HEK293 (cell line): ENCODE measurements at regions not wholly inside any gene's neighbourhood (a gene's known extent, or its start where the extent isn't known, plus 50 kb on each side); places are given as distances from the start of the nearest gene placed in this dataset.

Experiments used
- CTCF ChIA-PET: fragments of 350-600 bp; formaldehyde crosslinking; extraction: SDS; loops from one replicate; lab custom pipeline; 2021; ENCODE audit warnings: antibody characterized with exemption; lab: Yijun Ruan, JAX
- POLR2A ChIA-PET: fragments of 300-600 bp; formaldehyde crosslinking; extraction: SDS; loops from one replicate; lab custom pipeline; 2020; ENCODE audit warnings: antibody characterized with exemption, inconsistent platforms; lab: Yijun Ruan, JAX
- H3K27ac ChIP-seq: fragments of 200-500 bp; sonication (Bioruptor generic); 2 replicates; pipeline ENCODE4 v1.5.1; 2014; ENCODE audit warnings: low read depth, low read length, control low read depth, inconsistent platforms; ENCODE audit errors: extremely low read depth
- H3K36me3 ChIP-seq, 2 experiments: fragments of 200-500 bp in 1 of 2; sonication (Bioruptor generic) in 1 of 2; 1 replicate in 1 of 2; 2 replicates in 1 of 2; pipeline ENCODE4 v1.5.1; 2014 to 2017; ENCODE audit warnings: inconsistent platforms in 2 of 2, low read length in 2 of 2; ENCODE audit not compliant: control insufficient read depth in 2 of 2, insufficient read depth in 1 of 2
- H3K4me1 ChIP-seq: fragments of 200-500 bp; sonication (Bioruptor generic); 2 replicates; pipeline ENCODE4 v1.5.1; 2014; ENCODE audit warnings: mild to moderate bottlenecking, low read length, inconsistent platforms; ENCODE audit not compliant: control insufficient read depth, insufficient read depth
- H3K4me3 ChIP-seq: 2 replicates; pipeline ENCODE4 v1.5.1; 2011; ENCODE audit warnings: low read depth, mild to moderate bottlenecking, control low read depth, low read length, moderate library complexity
- H3K9me3 ChIP-seq: fragments of 200-500 bp; sonication (Bioruptor generic); 2 replicates; pipeline ENCODE4 v1.5.1; 2014; ENCODE audit warnings: low read depth, low read length, inconsistent platforms; ENCODE audit not compliant: control insufficient read depth, insufficient read depth
- BCL11A ChIP-seq: fragments of 450-650 bp; formaldehyde crosslinking; IDR thresholded peaks from 2 replicates; pipeline ENCODE4 v1.5.1; 2016; ENCODE audit warnings: low read depth, missing biosample characterization, missing genetic modification characterization
- HOXA7 ChIP-seq: sonication (generic); formaldehyde crosslinking; IDR thresholded peaks from 2 replicates; pipeline ENCODE4 v1.8.1; 2022; ENCODE audit warnings: missing genetic modification reagents, borderline replicate concordance
- HOXC10 ChIP-seq: sonication (generic); formaldehyde crosslinking; IDR thresholded peaks from 2 replicates; pipeline ENCODE4 v1.8.1; 2023; ENCODE audit warnings: mild to moderate bottlenecking, missing genetic modification reagents
- KLF1 ChIP-seq: fragments of 450-650 bp; formaldehyde crosslinking; IDR thresholded peaks from 2 replicates; pipeline ENCODE4 v1.5.1; 2016; ENCODE audit warnings: missing biosample characterization, missing genetic modification characterization
- ZBTB1 ChIP-seq: fragments of 450-650 bp; formaldehyde crosslinking; IDR thresholded peaks from 2 replicates; pipeline ENCODE4 v1.5.1; 2016; ENCODE audit warnings: missing biosample characterization, missing genetic modification characterization
- ZBTB21 ChIP-seq: fragments of 450-650 bp; formaldehyde crosslinking; IDR thresholded peaks from 2 replicates; pipeline ENCODE4 v1.5.1; 2017; ENCODE audit warnings: missing biosample characterization, missing genetic modification characterization
- ZBTB7A ChIP-seq: fragments of 450-650 bp; formaldehyde crosslinking; IDR thresholded peaks from 2 replicates; pipeline ENCODE4 v1.5.1; 2016; ENCODE audit warnings: low read depth, missing biosample characterization, missing genetic modification characterization
- ZNF169 ChIP-seq: fragments of 450-650 bp; formaldehyde crosslinking; IDR thresholded peaks from 2 replicates; pipeline ENCODE4 v1.5.1; 2016; ENCODE audit warnings: missing biosample characterization, missing genetic modification characterization
- ZNF174 ChIP-seq: fragments of 450-650 bp; formaldehyde crosslinking; IDR thresholded peaks from 2 replicates; pipeline ENCODE4 v1.5.0; 2017; ENCODE audit warnings: missing biosample characterization, mild to moderate bottlenecking, missing genetic modification characterization
- ZNF19 ChIP-seq: fragments of 450-650 bp; formaldehyde crosslinking; IDR thresholded peaks from 2 replicates; pipeline ENCODE4; 2016; ENCODE audit warnings: missing biosample characterization, missing genetic modification characterization, low read depth
- ZNF221 ChIP-seq: fragments of 450-650 bp; formaldehyde crosslinking; IDR thresholded peaks from 2 replicates; pipeline ENCODE4 v1.5.1; 2017; ENCODE audit warnings: missing biosample characterization, missing genetic modification characterization, borderline replicate concordance
- ZNF223 ChIP-seq: fragments of 450-650 bp; formaldehyde crosslinking; IDR thresholded peaks from 2 replicates; pipeline ENCODE4 v1.5.1; 2016; ENCODE audit warnings: missing biosample characterization, missing genetic modification characterization
- ZNF266 ChIP-seq: fragments of 450-650 bp; formaldehyde crosslinking; IDR thresholded peaks from 2 replicates; pipeline ENCODE4 v1.5.1; 2016; ENCODE audit warnings: missing biosample characterization, missing genetic modification characterization, low read depth
- ZNF302 ChIP-seq: fragments of 450-650 bp; formaldehyde crosslinking; IDR thresholded peaks from 2 replicates; pipeline ENCODE4 v1.5.1; 2016; ENCODE audit warnings: missing biosample characterization, missing genetic modification characterization, low read depth
- ZNF433 ChIP-seq: fragments of 450-650 bp; formaldehyde crosslinking; IDR thresholded peaks from 2 replicates; pipeline ENCODE4 v1.5.1; 2016; ENCODE audit warnings: missing biosample characterization, missing genetic modification characterization, low read depth
- ZNF473 ChIP-seq: fragments of 450-650 bp; formaldehyde crosslinking; IDR thresholded peaks from 2 replicates; pipeline ENCODE4 v1.5.1; 2017; ENCODE audit warnings: missing biosample characterization, missing genetic modification characterization
- ZNF544 ChIP-seq: fragments of 450-650 bp; formaldehyde crosslinking; IDR thresholded peaks from 2 replicates; pipeline ENCODE4 v1.5.0; 2017; ENCODE audit warnings: missing biosample characterization, missing genetic modification characterization
- ZNF571 ChIP-seq: fragments of 450-650 bp; formaldehyde crosslinking; IDR thresholded peaks from 2 replicates; pipeline ENCODE4 v1.5.0; 2017; ENCODE audit warnings: missing biosample characterization, missing genetic modification characterization
- ZNF621 ChIP-seq: fragments of 450-650 bp; formaldehyde crosslinking; IDR thresholded peaks from 2 replicates; pipeline ENCODE4 v1.5.1; 2017; ENCODE audit warnings: missing biosample characterization, missing genetic modification characterization
- ZNF776 ChIP-seq: fragments of 450-650 bp; formaldehyde crosslinking; IDR thresholded peaks from 2 replicates; pipeline ENCODE4 v1.5.0; 2017; ENCODE audit warnings: missing biosample characterization, missing genetic modification characterization, borderline replicate concordance
- ZSCAN23 ChIP-seq: fragments of 450-650 bp; formaldehyde crosslinking; IDR thresholded peaks from 2 replicates; pipeline ENCODE4 v1.5.1; 2016; ENCODE audit warnings: missing biosample characterization, missing genetic modification characterization
- TF ChIP-seq, protein P1 (sequence below): fragments of 450-650 bp; formaldehyde crosslinking; IDR thresholded peaks from 2 replicates; pipeline ENCODE4 v1.5.1; 2016; ENCODE audit warnings: missing biosample characterization, missing genetic modification characterization
- TF ChIP-seq, protein P2 (sequence below): fragments of 450-650 bp; formaldehyde crosslinking; IDR thresholded peaks from 2 replicates; pipeline ENCODE4 v1.5.1; 2016; ENCODE audit warnings: missing biosample characterization, missing genetic modification characterization
- TF ChIP-seq, protein P3 (sequence below): fragments of 450-650 bp; formaldehyde crosslinking; IDR thresholded peaks from 2 replicates; pipeline ENCODE4 v1.5.1; 2016; ENCODE audit warnings: missing biosample characterization, missing genetic modification characterization
- TF ChIP-seq, protein P4 (sequence below): fragments of 450-650 bp; formaldehyde crosslinking; IDR thresholded peaks from 2 replicates; pipeline ENCODE4 v1.5.1; 2016; ENCODE audit warnings: missing biosample characterization, missing genetic modification characterization
- TF ChIP-seq, protein P5 (sequence below): fragments of 450-650 bp; formaldehyde crosslinking; IDR thresholded peaks from 2 replicates; pipeline ENCODE4 v1.5.1; 2017; ENCODE audit warnings: missing biosample characterization, missing genetic modification characterization
- TF ChIP-seq, protein P6 (sequence below): fragments of 450-650 bp; formaldehyde crosslinking; IDR thresholded peaks from 2 replicates; pipeline ENCODE4 v1.5.1; 2017; ENCODE audit warnings: missing biosample characterization, missing genetic modification characterization
- TF ChIP-seq, protein P7 (sequence below): fragments of 450-650 bp; formaldehyde crosslinking; IDR thresholded peaks from 2 replicates; pipeline ENCODE4 v1.5.1; 2017; ENCODE audit warnings: missing biosample characterization, missing genetic modification characterization

DNA sequence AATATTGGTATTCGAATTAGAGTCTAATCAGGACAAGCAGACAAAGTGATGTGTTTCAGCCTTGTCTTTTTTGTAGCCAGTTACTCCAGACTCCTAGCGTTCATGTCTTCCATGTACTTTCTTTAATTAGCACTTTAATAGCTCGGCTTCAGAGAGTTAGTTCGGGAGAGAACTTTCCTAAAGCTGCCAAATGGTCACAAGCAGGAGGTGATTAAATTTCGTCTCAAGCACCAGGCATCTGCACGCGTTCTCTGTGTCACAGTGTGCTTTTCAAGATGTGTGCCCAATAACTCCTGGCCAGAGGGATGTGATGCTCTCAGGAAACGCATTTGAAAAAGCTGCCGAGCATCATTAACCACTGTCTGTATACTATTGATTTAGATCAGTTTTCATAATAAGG lies 790.8 kb downstream of the SOCS6 start:
- Histone ChIP-seq H3K27ac (no peak overlapping the region), H3K4me1 (no peaks in the 10 kb centered on the region), H3K36me3 (no peaks in the 10 kb centered on the region), H3K9me3 (no peaks in the 10 kb centered on the region), H3K4me3 (no peak overlapping the region)
- POLR2A ChIA-PET: no interaction called here
- TF ChIP-seq ZNF174 (no peak), ZBTB1 (no peak), ZNF223 (tag by site-specific recombination) (no peak), HOXA7 (CRISPR knock-in tag) (no peak), ZNF473 (tag by site-specific recombination) (no peak), ZNF302 (tag by site-specific recombination) (no peak), BCL11A (tag by site-specific recombination) (no peak), ZSCAN23 (tag by site-specific recombination) (no peak), ZNF544 (tag by site-specific recombination) (no peak), ZNF169 (tag by site-specific recombination) (no peak), ZNF776 (tag by site-specific recombination) (no peak), ZBTB21 (tag by site-specific recombination) (no peak), ZNF571 (tag by site-specific recombination) (no peak)
- TF ChIP-seq, protein P1, sequence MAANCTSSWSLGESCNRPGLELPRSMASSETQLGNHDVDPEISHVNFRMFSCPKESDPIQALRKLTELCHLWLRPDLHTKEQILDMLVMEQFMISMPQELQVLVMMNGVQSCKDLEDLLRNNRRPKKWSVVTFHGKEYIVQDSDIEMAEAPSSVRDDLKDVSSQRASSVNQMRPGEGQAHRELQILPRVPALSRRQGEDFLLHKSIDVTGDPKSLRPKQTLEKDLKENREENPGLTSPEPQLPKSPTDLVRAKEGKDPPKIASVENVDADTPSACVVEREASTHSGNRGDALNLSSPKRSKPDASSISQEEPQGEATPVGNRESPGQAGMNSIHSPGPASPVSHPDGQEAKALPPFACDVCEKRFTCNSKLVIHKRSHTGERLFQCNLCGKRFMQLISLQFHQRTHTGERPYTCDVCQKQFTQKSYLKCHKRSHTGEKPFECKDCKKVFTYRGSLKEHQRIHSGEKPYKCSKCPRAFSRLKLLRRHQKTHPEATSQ (tag by site-specific recombination): no peak
- TF ChIP-seq, protein P2, sequence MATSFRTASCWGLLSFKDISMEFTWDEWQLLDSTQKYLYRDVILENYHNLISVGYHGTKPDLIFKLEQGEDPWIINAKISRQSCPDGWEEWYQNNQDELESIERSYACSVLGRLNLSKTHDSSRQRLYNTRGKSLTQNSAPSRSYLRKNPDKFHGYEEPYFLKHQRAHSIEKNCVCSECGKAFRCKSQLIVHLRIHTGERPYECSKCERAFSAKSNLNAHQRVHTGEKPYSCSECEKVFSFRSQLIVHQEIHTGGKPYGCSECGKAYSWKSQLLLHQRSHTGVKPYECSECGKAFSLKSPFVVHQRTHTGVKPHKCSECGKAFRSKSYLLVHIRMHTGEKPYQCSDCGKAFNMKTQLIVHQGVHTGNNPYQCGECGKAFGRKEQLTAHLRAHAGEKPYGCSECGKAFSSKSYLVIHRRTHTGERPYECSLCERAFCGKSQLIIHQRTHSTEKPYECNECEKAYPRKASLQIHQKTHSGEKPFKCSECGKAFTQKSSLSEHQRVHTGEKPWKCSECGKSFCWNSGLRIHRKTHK: no peak
- TF ChIP-seq, protein P3, sequence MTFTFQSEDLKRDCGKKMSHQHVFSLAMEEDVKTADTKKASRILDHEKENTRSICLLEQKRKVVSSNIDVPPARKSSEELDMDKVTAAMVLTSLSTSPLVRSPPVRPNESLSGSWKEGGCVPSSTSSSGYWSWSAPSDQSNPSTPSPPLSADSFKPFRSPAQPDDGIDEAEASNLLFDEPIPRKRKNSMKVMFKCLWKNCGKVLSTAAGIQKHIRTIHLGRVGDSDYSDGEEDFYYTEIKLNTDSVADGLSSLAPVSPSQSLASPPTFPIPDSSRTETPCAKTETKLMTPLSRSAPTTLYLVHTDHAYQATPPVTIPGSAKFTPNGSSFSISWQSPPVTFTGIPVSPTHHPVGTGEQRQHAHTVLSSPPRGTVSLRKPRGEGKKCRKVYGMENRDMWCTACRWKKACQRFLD (tag by site-specific recombination): no peak
- TF ChIP-seq, protein P4, sequence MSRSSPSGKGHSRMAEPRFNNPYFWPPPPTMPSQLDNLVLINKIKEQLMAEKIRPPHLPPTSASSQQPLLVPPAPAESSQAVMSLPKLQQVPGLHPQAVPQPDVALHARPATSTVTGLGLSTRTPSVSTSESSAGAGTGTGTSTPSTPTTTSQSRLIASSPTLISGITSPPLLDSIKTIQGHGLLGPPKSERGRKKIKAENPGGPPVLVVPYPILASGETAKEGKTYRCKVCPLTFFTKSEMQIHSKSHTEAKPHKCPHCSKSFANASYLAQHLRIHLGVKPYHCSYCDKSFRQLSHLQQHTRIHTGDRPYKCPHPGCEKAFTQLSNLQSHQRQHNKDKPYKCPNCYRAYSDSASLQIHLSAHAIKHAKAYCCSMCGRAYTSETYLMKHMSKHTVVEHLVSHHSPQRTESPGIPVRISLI: no peak
- TF ChIP-seq, protein P5, sequence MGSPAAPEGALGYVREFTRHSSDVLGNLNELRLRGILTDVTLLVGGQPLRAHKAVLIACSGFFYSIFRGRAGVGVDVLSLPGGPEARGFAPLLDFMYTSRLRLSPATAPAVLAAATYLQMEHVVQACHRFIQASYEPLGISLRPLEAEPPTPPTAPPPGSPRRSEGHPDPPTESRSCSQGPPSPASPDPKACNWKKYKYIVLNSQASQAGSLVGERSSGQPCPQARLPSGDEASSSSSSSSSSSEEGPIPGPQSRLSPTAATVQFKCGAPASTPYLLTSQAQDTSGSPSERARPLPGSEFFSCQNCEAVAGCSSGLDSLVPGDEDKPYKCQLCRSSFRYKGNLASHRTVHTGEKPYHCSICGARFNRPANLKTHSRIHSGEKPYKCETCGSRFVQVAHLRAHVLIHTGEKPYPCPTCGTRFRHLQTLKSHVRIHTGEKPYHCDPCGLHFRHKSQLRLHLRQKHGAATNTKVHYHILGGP: no peak
- CTCF ChIA-PET: interaction anchor here (0.6 kb wide), 1 partner anchor 26 kb away, joined by 3 read pairs; no protein-coding TSS in a partner anchor

DNA sequence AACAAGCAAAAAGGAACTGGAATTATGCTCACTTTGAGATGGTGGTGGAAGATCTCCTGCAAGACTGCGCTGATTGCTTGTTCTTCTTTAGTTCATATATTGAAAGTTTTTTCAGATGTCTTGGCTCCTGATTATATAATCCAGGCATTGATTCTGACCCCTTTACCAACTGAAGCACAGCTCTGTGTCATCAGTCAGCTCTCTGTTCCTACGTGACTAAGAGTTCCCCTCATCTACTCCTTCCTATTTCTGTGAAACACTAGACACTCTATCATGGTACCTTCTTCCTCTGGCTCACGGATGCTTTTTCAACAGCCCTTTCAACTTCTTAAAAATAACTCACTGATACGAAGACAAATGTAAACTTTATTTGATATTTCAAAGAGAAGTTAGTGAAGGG lies 788.6 kb downstream of the SOCS6 start:
- no peaks in the 10 kb centered on the region for H3K4me1 ChIP-seq
- no peaks in the 10 kb centered on the region for H3K36me3 ChIP-seq
- no peaks in the 10 kb centered on the region for H3K9me3 ChIP-seq
- ChIA-PET POLR2A (no interaction called here), CTCF (no interaction called here)
- H3K27ac ChIP-seq: no peak overlapping the region
- no peak overlapping the region for H3K4me3 ChIP-seq
- TF ChIP-seq ZNF433 (tag by site-specific recombination): no peak
- no peak for TF ChIP-seq ZNF19
- no peak for TF ChIP-seq KLF1 (tag by site-specific recombination)
- no peak for TF ChIP-seq ZNF266 (tag by site-specific recombination)
- TF ChIP-seq ZNF221 (tag by site-specific recombination): no peak
- TF ChIP-seq, protein P6, sequence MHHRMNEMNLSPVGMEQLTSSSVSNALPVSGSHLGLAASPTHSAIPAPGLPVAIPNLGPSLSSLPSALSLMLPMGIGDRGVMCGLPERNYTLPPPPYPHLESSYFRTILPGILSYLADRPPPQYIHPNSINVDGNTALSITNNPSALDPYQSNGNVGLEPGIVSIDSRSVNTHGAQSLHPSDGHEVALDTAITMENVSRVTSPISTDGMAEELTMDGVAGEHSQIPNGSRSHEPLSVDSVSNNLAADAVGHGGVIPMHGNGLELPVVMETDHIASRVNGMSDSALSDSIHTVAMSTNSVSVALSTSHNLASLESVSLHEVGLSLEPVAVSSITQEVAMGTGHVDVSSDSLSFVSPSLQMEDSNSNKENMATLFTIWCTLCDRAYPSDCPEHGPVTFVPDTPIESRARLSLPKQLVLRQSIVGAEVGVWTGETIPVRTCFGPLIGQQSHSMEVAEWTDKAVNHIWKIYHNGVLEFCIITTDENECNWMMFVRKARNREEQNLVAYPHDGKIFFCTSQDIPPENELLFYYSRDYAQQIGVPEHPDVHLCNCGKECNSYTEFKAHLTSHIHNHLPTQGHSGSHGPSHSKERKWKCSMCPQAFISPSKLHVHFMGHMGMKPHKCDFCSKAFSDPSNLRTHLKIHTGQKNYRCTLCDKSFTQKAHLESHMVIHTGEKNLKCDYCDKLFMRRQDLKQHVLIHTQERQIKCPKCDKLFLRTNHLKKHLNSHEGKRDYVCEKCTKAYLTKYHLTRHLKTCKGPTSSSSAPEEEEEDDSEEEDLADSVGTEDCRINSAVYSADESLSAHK (tag by site-specific recombination): no peak
- TF ChIP-seq, protein P7, sequence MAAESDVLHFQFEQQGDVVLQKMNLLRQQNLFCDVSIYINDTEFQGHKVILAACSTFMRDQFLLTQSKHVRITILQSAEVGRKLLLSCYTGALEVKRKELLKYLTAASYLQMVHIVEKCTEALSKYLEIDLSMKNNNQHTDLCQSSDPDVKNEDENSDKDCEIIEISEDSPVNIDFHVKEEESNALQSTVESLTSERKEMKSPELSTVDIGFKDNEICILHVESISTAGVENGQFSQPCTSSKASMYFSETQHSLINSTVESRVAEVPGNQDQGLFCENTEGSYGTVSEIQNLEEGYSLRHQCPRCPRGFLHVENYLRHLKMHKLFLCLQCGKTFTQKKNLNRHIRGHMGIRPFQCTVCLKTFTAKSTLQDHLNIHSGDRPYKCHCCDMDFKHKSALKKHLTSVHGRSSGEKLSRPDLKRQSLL: no peak
- no peak for TF ChIP-seq ZBTB21 (tag by site-specific recombination)
- no peak for TF ChIP-seq HOXC10 (CRISPR knock-in tag)
- TF ChIP-seq ZNF776 (tag by site-specific recombination): no peak
- TF ChIP-seq ZBTB7A: no peak
- no peak for TF ChIP-seq ZNF621 (tag by site-specific recombination)
